ENCODE measurements at regions not wholly inside any gene's neighbourhood (a gene's known extent, or its start where the extent isn't known, plus 50 kb on each side); places are given as distances from the start of the nearest gene placed in this dataset.

- WGBS, 2 donors: 86 to 93% methylated on average over 4 of the region's 4 CpGs
- no peak overlapping the region for H3K27ac ChIP-seq
- H3K36me3 ChIP-seq: no peaks in the 10 kb centered on the region
- no peaks in the 10 kb centered on the region for H3K4me1 ChIP-seq
- H3K9me3 ChIP-seq: no peaks in the 10 kb centered on the region
- DNase-seq (no peak), ATAC-seq (ENCODE audit: low FRiP score in 2 of 2) (no peak)
- no peak overlapping the region for H3K4me3 ChIP-seq
- no peaks in the 10 kb centered on the region for H3K27me3 ChIP-seq
- TF ChIP-seq EP300 (IDR thresholded peaks at IDR 0.05) (no peak), POLR2A (IDR thresholded peaks at IDR 0.05) (no peak), POLR2AphosphoS5 (IDR thresholded peaks at IDR 0.05) (no peak), CTCF (IDR thresholded peaks at IDR 0.05) (no peak)
Observed at GRCh38 chr7:47693216-47693615, 111.3 kb upstream of the TNS3 start.

GRCh38 chr7:47691988-47692387 is 110.1 kb upstream of the TNS3 start:
- no peak for ATAC-seq (ENCODE audit: low FRiP score in 2 of 2)
- Histone ChIP-seq H3K4me1 (no peaks in the 10 kb centered on the region), H3K9me3 (no peaks in the 10 kb centered on the region), H3K4me3 (no peak overlapping the region), H3K27me3 (no peaks in the 10 kb centered on the region), H3K27ac (no peak overlapping the region), H3K36me3 (no peaks in the 10 kb centered on the region)
- DNase-seq: no peak
- TF ChIP-seq POLR2AphosphoS5 (IDR thresholded peaks at IDR 0.05): no peak
- no peak for TF ChIP-seq POLR2A (IDR thresholded peaks at IDR 0.05)
- TF ChIP-seq CTCF (IDR thresholded peaks at IDR 0.05): no peak
- TF ChIP-seq EP300 (IDR thresholded peaks at IDR 0.05): no peak

GRCh38 chr7:47690902-47691558 is 109.1 kb upstream of the TNS3 start:
- no peak overlapping the region for H3K27ac ChIP-seq
- TF ChIP-seq POLR2AphosphoS5 (IDR thresholded peaks at IDR 0.05) (no peak), EP300 (IDR thresholded peaks at IDR 0.05) (no peak), POLR2A (IDR thresholded peaks at IDR 0.05) (no peak), CTCF (IDR thresholded peaks at IDR 0.05) (no peak)
- ATAC-seq (ENCODE audit: low FRiP score in 2 of 2): no peak

GRCh38 chr7:47689558-47689957 is 107.6 kb upstream of the TNS3 start:
- no peak for TF ChIP-seq POLR2A (IDR thresholded peaks at IDR 0.05)
- TF ChIP-seq EP300 (IDR thresholded peaks at IDR 0.05): no peak
- no peak for TF ChIP-seq CTCF (IDR thresholded peaks at IDR 0.05)
- TF ChIP-seq POLR2AphosphoS5 (IDR thresholded peaks at IDR 0.05): no peak
- H3K4me1 ChIP-seq: no peaks in the 10 kb centered on the region
- ATAC-seq (ENCODE audit: low FRiP score in 2 of 2): no peak

More at GRCh38 chr7:47690902-47691558, 109.1 kb upstream of the TNS3 start:
- no peaks in the 10 kb centered on the region for H3K9me3 ChIP-seq
- H3K4me3 ChIP-seq: no peak overlapping the region
- no peaks in the 10 kb centered on the region for H3K4me1 ChIP-seq
- H3K27me3 ChIP-seq: no peaks in the 10 kb centered on the region
- H3K36me3 ChIP-seq: no peaks in the 10 kb centered on the region
- 38 to 66% methylated on average over 3 of the region's 3 CpGs for WGBS, 2 donors
- DNase-seq: no peak

More at GRCh38 chr7:47689558-47689957, 107.6 kb upstream of the TNS3 start:
- no peaks in the 10 kb centered on the region for H3K27me3 ChIP-seq
- no peak overlapping the region for H3K27ac ChIP-seq
- H3K4me3 ChIP-seq: no peak overlapping the region
- H3K36me3 ChIP-seq: no peaks in the 10 kb centered on the region
- no peaks in the 10 kb centered on the region for H3K9me3 ChIP-seq
- no peak for DNase-seq
- WGBS, 2 donors: 72 to 85% methylated on average over 4 of the region's 4 CpGs
